Left hindlimb (tissue), 1 donor: ENCODE measurements at regions not wholly inside any gene's neighbourhood (a gene's known extent, or its start where the extent isn't known, plus 50 kb on each side); places are given as distances from the start of the nearest gene placed in this dataset.

Experiments used
- DNase-seq: peaks from one replicate; pipeline ENCODE4 v3.0.0-alpha.2; 2018

GRCh38 chr22:25368271-25368670 lies 148.8 kb downstream of the CRYBB2 start:
- no peak for DNase-seq

- no peak for DNase-seq
Measured at GRCh38 chr22:25369041-25369440, 149.6 kb downstream of the CRYBB2 start.

DNA sequence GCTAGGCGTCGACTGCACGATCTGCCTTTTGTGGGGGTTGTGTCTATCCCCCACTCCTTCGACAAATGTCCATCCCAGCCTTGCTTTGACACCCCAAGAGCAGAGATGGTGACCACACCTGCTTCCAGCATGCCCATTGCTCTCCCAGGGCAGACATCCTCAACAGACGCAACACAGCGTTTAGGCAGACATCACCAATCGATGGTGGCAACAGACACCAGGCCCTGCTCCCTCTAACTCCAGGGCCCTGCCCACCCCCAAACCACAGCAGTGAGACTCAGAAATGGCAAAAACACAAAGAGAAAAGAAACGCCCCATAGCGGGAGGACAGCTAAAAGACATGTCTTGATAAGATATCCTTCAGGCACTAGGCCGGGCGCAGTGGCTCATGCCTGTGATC lies 150.9 kb downstream of the CRYBB2 start:
- DNase-seq: no peak

DNA sequence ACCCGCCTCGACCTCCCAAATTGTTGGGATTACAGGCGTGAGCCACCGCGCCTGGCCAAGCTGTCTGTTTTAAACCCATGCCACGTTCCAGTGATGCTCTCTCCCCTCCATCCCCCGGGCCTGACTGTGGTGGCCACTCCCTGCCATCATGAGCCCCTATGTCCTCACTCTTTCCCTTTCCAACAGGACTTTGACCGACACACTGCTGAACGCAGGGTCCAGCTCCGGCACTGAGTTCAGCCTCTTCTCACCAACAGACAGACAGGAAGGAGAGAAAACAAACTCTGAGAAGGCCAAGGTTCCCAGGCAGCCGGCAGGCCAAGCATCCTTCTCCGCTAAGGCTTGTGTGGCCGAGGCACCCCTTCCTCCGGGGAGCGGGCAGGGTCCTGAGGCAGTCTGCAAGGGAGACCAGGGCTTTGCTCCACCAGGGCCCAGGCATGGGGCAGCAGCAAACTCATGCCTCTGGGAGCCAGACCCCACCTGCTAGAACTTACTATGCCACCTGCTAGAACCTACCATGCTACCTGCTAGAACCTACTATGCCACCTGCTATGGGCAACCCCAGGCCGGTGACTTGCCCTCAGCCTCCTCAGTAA lies 152.7 kb downstream of the CRYBB2 start:
- no peak for DNase-seq

- no peak for DNase-seq
Measured at GRCh38 chr22:25373961-25374360, 154.5 kb downstream of the CRYBB2 start.

- no peak for DNase-seq
Measured at GRCh38 chr22:25374869-25375268, 155.4 kb downstream of the CRYBB2 start.

GRCh38 chr22:25375683-25376082 lies 156.2 kb downstream of the CRYBB2 start:
- DNase-seq: no peak

DNA sequence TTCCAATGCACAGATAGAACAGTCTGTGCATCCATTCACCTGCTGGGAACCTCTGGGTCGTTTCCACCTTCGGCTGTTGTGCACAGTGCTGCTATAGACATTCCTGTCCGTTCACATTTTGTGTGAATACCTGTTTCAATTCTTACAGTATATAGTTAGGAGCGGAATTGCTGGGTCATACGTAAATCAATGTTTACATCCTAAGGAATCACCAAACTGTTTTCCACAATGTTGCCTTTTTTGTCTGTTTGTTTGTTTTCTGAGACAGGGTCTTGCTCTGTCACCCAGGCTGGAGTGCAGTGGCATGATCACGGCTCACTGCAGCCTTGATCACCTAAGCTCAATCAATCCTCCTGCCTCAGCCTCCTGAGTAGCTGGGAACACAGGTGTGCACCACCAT lies 158.3 kb downstream of the CRYBB2 start:
- no peak for DNase-seq

DNA sequence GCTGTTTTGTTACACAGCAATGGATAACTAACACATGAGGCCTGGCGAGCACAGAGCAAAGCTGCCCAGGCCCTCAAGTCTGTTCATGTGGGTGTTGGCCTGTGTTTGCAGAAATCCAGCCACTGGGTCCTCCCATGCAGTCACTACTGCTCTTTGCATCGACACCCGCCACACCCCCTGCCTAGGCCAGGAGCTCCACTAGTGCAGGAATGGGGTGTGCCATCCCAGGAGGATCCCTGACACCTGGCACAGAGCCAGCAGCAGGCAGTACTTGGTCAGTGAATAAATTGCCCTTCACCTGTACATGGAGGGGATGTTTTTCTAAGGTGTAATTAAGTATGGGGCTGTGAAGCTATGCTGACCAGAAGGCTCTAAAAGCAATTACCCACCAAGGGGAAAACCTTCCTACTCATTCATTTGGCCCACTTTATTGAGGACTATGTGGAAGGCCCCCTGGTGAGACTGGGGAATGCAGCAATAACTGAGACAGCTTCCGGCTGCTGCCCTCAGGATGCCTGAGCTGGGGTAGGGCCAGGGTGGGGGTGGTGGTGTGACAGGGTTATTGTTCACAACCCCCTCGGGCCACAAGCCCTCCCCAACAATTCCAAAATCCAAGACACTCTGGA lies 160.8 kb downstream of the CRYBB2 start:
- DNase-seq: no peak

GRCh38 chr22:25382762-25383161 lies 163.3 kb downstream of the CRYBB2 start:
- no peak for DNase-seq

- no peak for DNase-seq
Measured at GRCh38 chr22:25383278-25383820, 163.9 kb downstream of the CRYBB2 start.

DNA sequence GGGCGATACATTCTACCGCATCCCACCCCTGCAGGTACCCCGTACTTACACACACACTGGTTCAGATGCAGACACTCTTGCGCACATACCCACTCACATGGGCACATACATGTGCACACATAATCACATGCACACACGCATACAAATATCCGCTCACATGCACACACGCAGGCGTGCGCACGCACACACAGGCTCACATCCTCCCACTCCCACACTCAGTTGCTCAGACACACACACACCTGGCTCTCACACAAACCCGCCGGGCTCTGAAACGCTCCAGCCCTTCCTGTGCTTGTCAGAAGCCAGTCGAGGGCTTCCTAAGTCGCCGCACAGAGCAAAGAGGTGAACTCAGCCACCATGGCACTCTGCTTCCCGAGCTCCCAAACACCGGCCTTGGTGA lies 164.5 kb downstream of the CRYBB2 start:
- DNase-seq: no peak

- no peak for DNase-seq
Measured at GRCh38 chr22:25386538-25386884, 167.1 kb downstream of the CRYBB2 start.

DNA sequence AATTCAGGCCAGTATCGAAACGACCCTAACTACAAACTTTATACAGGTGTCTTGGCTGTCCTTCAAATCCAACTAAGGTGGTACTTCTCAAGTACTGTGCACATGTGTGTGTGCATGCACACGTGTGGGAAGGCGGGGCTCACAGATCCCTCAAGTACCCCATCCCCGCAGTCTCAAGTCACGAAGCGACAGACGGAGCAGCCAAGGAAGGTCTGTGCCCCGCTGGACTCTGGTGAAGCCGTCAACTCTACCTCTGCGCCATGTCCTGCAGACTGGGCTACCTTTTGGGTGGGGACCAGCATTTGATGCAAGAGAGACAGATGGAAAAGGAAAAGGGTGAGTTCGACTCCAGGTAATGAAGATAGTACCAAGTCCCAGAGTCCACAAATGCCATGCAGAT lies 169.0 kb downstream of the CRYBB2 start:
- no peak for DNase-seq

DNA sequence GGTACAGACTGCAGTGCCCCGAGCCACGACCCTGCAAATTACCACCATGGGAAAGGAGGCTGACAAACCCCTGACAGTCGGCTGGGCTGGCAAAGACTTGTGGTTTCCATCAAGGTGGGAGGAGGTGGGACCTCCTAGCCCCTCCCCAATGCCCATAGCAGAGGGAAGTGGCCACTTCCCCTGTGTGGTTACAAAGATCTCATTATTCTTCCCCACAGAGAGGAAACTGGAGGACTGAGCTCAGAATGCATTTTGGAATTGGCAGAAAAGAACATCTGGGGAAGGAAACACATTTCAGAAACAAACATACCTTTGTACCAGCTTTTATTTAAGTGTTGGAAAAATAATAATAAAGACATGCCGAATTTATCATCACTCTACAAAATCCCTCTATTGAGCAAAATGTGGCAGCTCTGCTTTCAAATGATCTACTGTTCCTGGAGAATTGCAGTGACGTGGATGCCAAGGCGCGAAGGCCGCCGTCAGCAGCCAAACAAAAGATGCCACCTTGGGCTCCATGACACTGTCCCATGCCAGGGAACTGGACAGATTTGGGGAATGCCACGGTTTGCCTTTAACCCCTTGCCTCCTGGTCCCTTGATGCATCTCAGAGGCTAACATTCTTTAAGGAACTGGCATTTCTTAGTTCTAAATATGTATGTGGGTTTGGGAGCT lies 169.6 kb downstream of the CRYBB2 start:
- no peak for DNase-seq

- DNase-seq: no peak
Measured at GRCh38 chr22:25389541-25389919, 170.1 kb downstream of the CRYBB2 start.

DNA sequence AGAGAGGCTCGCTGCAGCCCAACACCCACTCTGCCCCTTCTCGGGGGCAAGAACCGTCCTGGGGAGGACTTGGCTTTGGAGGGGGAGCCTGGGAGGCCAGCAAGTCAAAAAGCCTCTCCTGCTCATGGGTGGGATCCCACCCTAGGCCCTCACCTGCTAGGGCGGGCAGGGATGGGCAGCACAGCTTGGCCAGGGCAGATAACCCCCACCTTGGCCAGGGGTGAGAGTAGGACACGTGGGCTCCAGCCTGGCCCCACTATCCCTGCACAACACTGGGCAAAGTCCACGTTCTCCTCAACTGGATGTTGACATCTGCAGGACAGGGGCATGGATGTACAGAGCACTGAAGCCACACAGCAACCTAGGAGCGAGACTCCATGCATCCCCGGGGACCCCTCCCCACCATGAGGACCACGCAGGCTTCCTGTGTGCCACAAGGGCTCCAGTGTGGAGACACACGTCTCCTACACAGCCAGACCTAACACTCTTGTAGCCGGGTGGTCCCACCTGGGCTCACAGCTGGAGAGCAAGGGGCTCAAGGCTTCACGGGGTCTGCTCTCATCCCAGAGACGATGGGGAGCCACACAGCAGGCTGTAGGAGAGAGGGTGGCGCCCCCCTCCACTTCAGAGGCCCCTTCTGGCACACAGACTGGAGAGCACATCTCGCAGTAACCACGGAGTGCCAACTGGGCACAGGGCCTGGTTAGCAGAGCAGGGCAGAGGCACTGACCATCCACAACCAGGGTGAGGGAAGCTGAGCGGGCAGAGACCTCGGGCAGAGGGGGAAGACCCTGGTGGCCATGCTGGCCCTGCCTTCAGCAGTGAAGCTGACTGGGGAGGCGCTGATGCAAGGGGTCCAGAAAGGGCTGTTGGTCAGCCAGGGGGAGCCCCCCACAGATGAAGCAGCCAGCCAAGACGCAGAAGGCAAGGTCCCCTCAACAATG lies 171.1 kb downstream of the CRYBB2 start:
- DNase-seq: no peak

DNA sequence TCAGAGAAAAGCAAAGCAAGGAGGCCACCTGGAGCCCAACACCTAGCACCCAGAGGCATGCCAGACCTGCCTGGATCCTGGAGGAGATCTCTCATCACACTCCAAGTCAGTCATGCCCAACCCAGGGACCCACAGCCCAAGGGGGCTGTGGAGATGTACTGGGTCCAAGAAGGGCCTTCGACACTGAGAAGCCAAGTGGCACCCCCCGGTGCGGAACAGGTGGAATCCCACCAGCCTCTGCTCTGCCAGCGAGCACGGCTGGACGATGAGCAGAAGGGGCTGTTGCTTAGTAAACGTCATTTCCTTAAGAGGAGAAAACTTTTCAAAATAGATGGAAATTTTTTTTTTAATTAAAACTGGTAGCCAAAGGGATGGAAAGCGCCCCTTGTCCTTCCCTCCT lies 171.9 kb upstream of the GRK3 start:
- no peak for DNase-seq

DNA sequence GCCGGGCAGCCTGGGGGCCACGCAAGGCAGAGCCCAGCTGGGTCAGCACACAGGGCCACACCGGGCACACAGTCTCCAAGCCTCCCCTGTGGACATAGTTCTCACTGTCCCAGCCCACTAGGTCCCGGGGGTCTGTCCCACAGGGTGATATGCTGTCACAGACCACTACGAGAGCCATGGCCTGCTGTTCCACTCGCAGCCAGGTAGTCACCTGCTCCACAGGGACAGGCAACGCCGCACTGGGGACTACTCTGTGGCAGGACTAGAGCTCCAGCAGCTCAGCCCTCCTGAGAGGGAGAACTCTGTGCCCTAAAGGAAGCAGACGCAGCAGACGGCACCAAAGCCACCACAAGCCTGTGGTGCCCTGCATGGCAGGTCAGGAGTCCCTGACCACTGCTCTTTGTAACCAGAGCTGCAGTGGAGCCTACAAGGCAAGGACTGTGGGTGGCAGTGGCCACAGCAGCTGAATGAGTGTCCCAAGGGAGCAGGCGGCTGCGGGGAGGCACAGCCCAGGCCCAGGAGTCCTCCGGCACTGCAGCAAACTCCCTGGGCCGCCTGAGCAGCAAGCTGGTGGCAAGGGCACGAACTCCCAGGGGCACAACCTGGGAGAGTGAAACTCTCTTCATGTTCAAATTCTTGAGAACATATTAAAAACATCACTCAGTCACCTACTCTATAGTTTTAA lies 171.2 kb upstream of the GRK3 start:
- no peak for DNase-seq

GRCh38 chr22:25395468-25395867 lies 169.0 kb upstream of the GRK3 start:
- no peak for DNase-seq

DNA sequence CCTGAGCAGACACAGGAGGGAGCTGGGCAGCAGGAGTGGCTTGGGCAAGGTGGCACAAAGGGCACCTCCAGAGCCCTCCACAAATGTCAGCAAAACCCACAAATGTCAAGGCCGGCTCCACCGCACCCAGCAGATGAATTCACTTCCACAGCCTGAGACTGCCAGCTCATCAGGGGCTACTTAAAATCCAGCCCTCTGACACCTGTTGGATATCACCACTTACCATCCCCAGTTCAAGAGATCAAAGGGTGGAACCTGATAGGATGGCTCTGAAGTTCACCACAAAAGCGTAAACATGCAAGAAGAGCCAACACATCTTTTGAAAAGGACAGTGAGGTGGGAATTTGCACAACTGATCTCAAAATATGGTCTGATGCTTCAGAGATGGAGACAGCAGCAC lies 168.6 kb upstream of the GRK3 start:
- DNase-seq: no peak

GRCh38 chr22:25396615-25397200 lies 167.8 kb upstream of the GRK3 start:
- DNase-seq: no peak
